ENCODE measurements at regions not wholly inside any gene's neighbourhood (a gene's known extent, or its start where the extent isn't known, plus 50 kb on each side); places are given as distances from the start of the nearest gene placed in this dataset.

DNA sequence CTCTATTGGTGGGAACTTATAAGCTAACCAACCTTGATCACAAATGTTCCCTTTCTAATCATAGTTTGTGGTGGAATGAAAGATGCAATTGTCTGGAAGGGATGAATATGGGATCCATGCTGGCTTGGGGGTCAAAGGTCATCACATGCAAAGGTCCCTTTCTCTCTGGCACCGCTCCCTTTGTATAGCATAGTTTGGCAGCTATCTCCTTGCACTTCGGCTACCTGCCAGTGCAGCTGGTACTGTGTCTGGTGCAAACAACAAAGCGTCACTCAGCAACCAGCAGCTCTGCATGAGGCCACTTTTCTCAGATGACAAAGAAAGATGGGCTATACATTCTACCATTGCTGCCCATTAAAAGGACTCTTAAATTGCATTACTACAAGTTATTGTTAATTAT, 188.2 kb upstream of the NFIA start:
- TF ChIP-seq, protein P1, sequence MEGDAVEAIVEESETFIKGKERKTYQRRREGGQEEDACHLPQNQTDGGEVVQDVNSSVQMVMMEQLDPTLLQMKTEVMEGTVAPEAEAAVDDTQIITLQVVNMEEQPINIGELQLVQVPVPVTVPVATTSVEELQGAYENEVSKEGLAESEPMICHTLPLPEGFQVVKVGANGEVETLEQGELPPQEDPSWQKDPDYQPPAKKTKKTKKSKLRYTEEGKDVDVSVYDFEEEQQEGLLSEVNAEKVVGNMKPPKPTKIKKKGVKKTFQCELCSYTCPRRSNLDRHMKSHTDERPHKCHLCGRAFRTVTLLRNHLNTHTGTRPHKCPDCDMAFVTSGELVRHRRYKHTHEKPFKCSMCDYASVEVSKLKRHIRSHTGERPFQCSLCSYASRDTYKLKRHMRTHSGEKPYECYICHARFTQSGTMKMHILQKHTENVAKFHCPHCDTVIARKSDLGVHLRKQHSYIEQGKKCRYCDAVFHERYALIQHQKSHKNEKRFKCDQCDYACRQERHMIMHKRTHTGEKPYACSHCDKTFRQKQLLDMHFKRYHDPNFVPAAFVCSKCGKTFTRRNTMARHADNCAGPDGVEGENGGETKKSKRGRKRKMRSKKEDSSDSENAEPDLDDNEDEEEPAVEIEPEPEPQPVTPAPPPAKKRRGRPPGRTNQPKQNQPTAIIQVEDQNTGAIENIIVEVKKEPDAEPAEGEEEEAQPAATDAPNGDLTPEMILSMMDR (conservative IDR thresholded peaks at IDR 0.05 in 1 of 2, IDR thresholded peaks at IDR 0.05 in 1 of 2; ENCODE audit: low read depth in 1 of 2, low read length in 2 of 2) = no peak
- no peak for TF ChIP-seq EZH2 (IDR thresholded peaks at IDR 0.05; ENCODE audit: low read length, missing control alignments)

Data from fibroblast of lung (primary cell).